Stimulated activated naive CD8-positive, alpha-beta T cell treated with anti-CD3 and anti-CD28 coated beads, Interleukin-15, Interleukin-2, amounts not matched to agents 100 U/mL and 50 U/mL, for 24 hours (primary cell): ENCODE measurements at regions not wholly inside any gene's neighbourhood (a gene's known extent, or its start where the extent isn't known, plus 50 kb on each side); places are given as distances from the start of the nearest gene placed in this dataset.

Experiments used
- ATAC-seq: fragments of 150-1000 bp; cut with Tn5 transposase; one replicate; pipeline ENCODE4 v1.10.0; 2021
- DNase-seq: peaks from one replicate; pipeline ENCODE4 v3.0.0; 2021

- DNase-seq: no peak
- ATAC-seq: no peak
Measured at GRCh38 chr11:127601578-127601977, 601.0 kb upstream of the KIRREL3 start.

GRCh38 chr11:127600674-127601073 is 600.1 kb upstream of the KIRREL3 start:
- DNase-seq: no peak
- ATAC-seq: no peak

GRCh38 chr11:127598476-127598875 is 597.9 kb upstream of the KIRREL3 start:
- ATAC-seq (no peak), DNase-seq (no peak)

- ATAC-seq: no peak
- DNase-seq: no peak
Measured at GRCh38 chr11:127596433-127596832, 595.9 kb upstream of the KIRREL3 start.

- DNase-seq: no peak
- no peak for ATAC-seq
Measured at GRCh38 chr11:127592371-127592770, 591.8 kb upstream of the KIRREL3 start.

GRCh38 chr11:127590314-127590713 is 589.7 kb upstream of the KIRREL3 start:
- ATAC-seq (no peak), DNase-seq (no peak)

- ATAC-seq (no peak), DNase-seq (no peak)
Measured at GRCh38 chr11:127588431-127588830, 587.9 kb upstream of the KIRREL3 start.

- ATAC-seq: no peak
- DNase-seq: no peak
Measured at GRCh38 chr11:127587511-127587910, 586.9 kb upstream of the KIRREL3 start.

- DNase-seq (no peak), ATAC-seq (no peak)
Measured at GRCh38 chr11:127576210-127576609, 575.6 kb upstream of the KIRREL3 start.

- no peak for DNase-seq
- ATAC-seq: no peak
Measured at GRCh38 chr11:127574478-127574877, 573.9 kb upstream of the KIRREL3 start.

- no peak for ATAC-seq
Measured at GRCh38 chr11:127568891-127569290, 568.3 kb upstream of the KIRREL3 start.

GRCh38 chr11:127567237-127567932 is 566.8 kb upstream of the KIRREL3 start:
- DNase-seq (no peak), ATAC-seq (no peak)

More at GRCh38 chr11:127568891-127569290, 568.3 kb upstream of the KIRREL3 start:
- no peak for DNase-seq

- no peak for DNase-seq
- no peak for ATAC-seq
Measured at GRCh38 chr11:127564810-127565209, 564.2 kb upstream of the KIRREL3 start.

- ATAC-seq (no peak), DNase-seq (no peak)
Measured at GRCh38 chr11:127559978-127560377, 559.4 kb upstream of the KIRREL3 start.

- ATAC-seq (no peak), DNase-seq (no peak)
Measured at GRCh38 chr11:127552446-127552845, 551.9 kb upstream of the KIRREL3 start.

- DNase-seq: no peak
- no peak for ATAC-seq
Measured at GRCh38 chr11:127531167-127531566, 530.6 kb upstream of the KIRREL3 start.

GRCh38 chr11:127528297-127528696 is 527.7 kb upstream of the KIRREL3 start:
- no peak for ATAC-seq
- DNase-seq: no peak

GRCh38 chr11:127524618-127525017 is 524.0 kb upstream of the KIRREL3 start:
- ATAC-seq: no peak
- no peak for DNase-seq

- ATAC-seq (no peak), DNase-seq (no peak)
Measured at GRCh38 chr11:127521413-127521812, 520.8 kb upstream of the KIRREL3 start.

GRCh38 chr11:127507851-127508250 is 507.3 kb upstream of the KIRREL3 start:
- DNase-seq (no peak), ATAC-seq (no peak)

- ATAC-seq: no peak
- DNase-seq: no peak
Measured at GRCh38 chr11:127506647-127507046, 506.1 kb upstream of the KIRREL3 start.

- no peak for DNase-seq
- no peak for ATAC-seq
Measured at GRCh38 chr11:127506126-127506525, 505.6 kb upstream of the KIRREL3 start.

GRCh38 chr11:127496165-127496564 is 495.6 kb upstream of the KIRREL3 start:
- ATAC-seq (no peak), DNase-seq (no peak)

- DNase-seq (no peak), ATAC-seq (no peak)
Measured at GRCh38 chr11:127493330-127494022, 492.9 kb upstream of the KIRREL3 start.
